GM12878 (cell line): ENCODE measurements at regions not wholly inside any gene's neighbourhood (a gene's known extent, or its start where the extent isn't known, plus 50 kb on each side); places are given as distances from the start of the nearest gene placed in this dataset.

Experiments used
- BRCA1 ChIP-seq: IDR thresholded peaks from 2 replicates; pipeline ENCODE4 v1.6.1; 2011; ENCODE audit warnings: low read depth, low read length, improper control_type of control experiment
- CEBPB ChIP-seq, 2 experiments: fragments of 150-350 bp in 1 of 2; IDR thresholded peaks; 2 replicates each; pipeline ENCODE4 v1.6.1; 2012 to 2014; ENCODE audit warnings: low read depth in 2 of 2, low read length in 2 of 2, borderline replicate concordance in 1 of 2, inconsistent platforms in 1 of 2
- CTCF ChIP-seq, 3 experiments: IDR thresholded peaks in 2 of 3; conservative IDR thresholded peaks in 1 of 3; 2 replicates each; pipeline ENCODE4 v1.5.1; 2011; ENCODE audit warnings: low read depth in 3 of 3, low read length in 3 of 3, mild to moderate bottlenecking in 3 of 3, control low read depth in 2 of 3, moderate library complexity in 2 of 3, inconsistent platforms in 1 of 3, mixed read lengths in 1 of 3; ENCODE audit not compliant: control insufficient read depth in 2 of 3, insufficient read depth in 1 of 3; ENCODE audit errors: extremely low read depth in 1 of 3
- EGR1 ChIP-seq, 2 experiments: IDR thresholded peaks; 1 replicate in 1 of 2; 2 replicates in 1 of 2; pipeline ENCODE4 v1.6.1; 2011 to 2012; ENCODE audit warnings: low read depth in 2 of 2, low read length in 2 of 2, borderline replicate concordance in 1 of 2, mild to moderate bottlenecking in 1 of 2, moderate library complexity in 1 of 2
- EZH2 ChIP-seq: IDR thresholded peaks from 2 replicates; pipeline ENCODE4 v1.6.1; 2012; ENCODE audit warnings: low read depth, mild to moderate bottlenecking, control low read depth, inconsistent platforms, low read length, borderline replicate concordance; ENCODE audit not compliant: control insufficient read depth
- FOXM1 ChIP-seq: IDR thresholded peaks from 2 replicates; pipeline ENCODE4 v1.6.1; 2012; ENCODE audit warnings: low read depth, mild to moderate bottlenecking, inconsistent platforms, low read length, moderate library complexity
- JUND ChIP-seq: IDR thresholded peaks from 2 replicates; pipeline ENCODE4 v1.6.1; 2012; ENCODE audit warnings: low read depth, mild to moderate bottlenecking, low read length, improper control_type of control experiment, moderate library complexity
- POLR2A ChIP-seq: IDR thresholded peaks from 2 replicates; pipeline ENCODE4 v1.6.1; 2011; ENCODE audit warnings: low read depth, mild to moderate bottlenecking, low read length
- POLR2AphosphoS2 ChIP-seq: IDR thresholded peaks from 2 replicates; pipeline ENCODE4 v1.6.1; 2011; ENCODE audit warnings: low read depth, mild to moderate bottlenecking, low read length, improper control_type of control experiment, moderate library complexity
- TF ChIP-seq, protein P1 (sequence below): IDR thresholded peaks from 2 replicates; pipeline ENCODE4 v1.6.1; 2011; ENCODE audit warnings: low read depth, mild to moderate bottlenecking, low read length, moderate library complexity, borderline replicate concordance; ENCODE audit errors: extremely low read depth

GRCh38 chr1:167150492-167150833 lies 56.6 kb downstream of the STYXL2 start:
- TF ChIP-seq, protein P1, sequence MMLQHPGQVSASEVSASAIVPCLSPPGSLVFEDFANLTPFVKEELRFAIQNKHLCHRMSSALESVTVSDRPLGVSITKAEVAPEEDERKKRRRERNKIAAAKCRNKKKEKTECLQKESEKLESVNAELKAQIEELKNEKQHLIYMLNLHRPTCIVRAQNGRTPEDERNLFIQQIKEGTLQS = no peak
- TF ChIP-seq POLR2A (no peak), EZH2 (no peak), CTCF (IDR thresholded peaks at IDR 0.05 in 2 of 3, conservative IDR thresholded peaks at IDR 0.05 in 1 of 3; ENCODE audit: control insufficient read depth in 2 of 3, extremely low read depth in 1 of 3, insufficient read depth in 1 of 3, low read depth in 3 of 3, low read length in 3 of 3) (no peak), BRCA1 (no peak), POLR2AphosphoS2 (no peak), FOXM1 (no peak), CEBPB (IDR thresholded peaks at IDR 0.05; ENCODE audit: borderline replicate concordance in 1 of 2, low read depth in 2 of 2, low read length in 2 of 2) (no peak), EGR1 (IDR thresholded peaks at IDR 0.05; ENCODE audit: borderline replicate concordance in 1 of 2, low read depth in 2 of 2, low read length in 2 of 2) (no peak), JUND (no peak)
